ENCODE measurements at regions not wholly inside any gene's neighbourhood (a gene's known extent, or its start where the extent isn't known, plus 50 kb on each side); places are given as distances from the start of the nearest gene placed in this dataset.

GRCh38 chrX:67288156-67288555, 255.7 kb upstream of the AR start:
- CTCF ChIA-PET (ENCODE audit: unreplicated experiment) = no interaction called here
- TF ChIP-seq EZH2phosphoT487 (IDR thresholded peaks at IDR 0.05; ENCODE audit: borderline replicate concordance, low read depth, low read length) (no peak), CTCF (conservative IDR thresholded peaks at IDR 0.05; ENCODE audit: low read length) (no peak)

GRCh38 chrX:67289055-67289499, 254.7 kb upstream of the AR start:
- TF ChIP-seq CTCF (conservative IDR thresholded peaks at IDR 0.05; ENCODE audit: low read length) (no peak), EZH2phosphoT487 (IDR thresholded peaks at IDR 0.05; ENCODE audit: borderline replicate concordance, low read depth, low read length) (no peak)
- no peak overlapping the region for H3K4me3 ChIP-seq (ENCODE audit: low read depth, low read length, poor library complexity, severe bottlenecking)
- CTCF ChIA-PET (ENCODE audit: unreplicated experiment) = no interaction called here
- H2AFZ ChIP-seq (ENCODE audit: low read length) = no peak overlapping the region
- no peaks in the 10 kb centered on the region for H3K79me2 ChIP-seq (ENCODE audit: insufficient read depth, low read depth, low read length)
- no peaks in the 10 kb centered on the region for H3K9me2 ChIP-seq (ENCODE audit: insufficient read depth, low read length)
- no peaks in the 10 kb centered on the region for H3K4me1 ChIP-seq (ENCODE audit: insufficient read depth, low read length, poor library complexity, severe bottlenecking)
- H3K4me2 ChIP-seq (ENCODE audit: low read length) = no peak overlapping the region
- POLR2A ChIA-PET = no interaction called here
- DNase-seq (ENCODE audit: low spot score) = no peak
- H4K20me1 ChIP-seq (ENCODE audit: insufficient read depth, low read length) = no peaks in the 10 kb centered on the region
- no TSS peak for BruUV-seq (replicated peaks)
- H3K9me3 ChIP-seq (ENCODE audit: low read length) = no peaks in the 10 kb centered on the region
- intact Hi-C loops (cut with micrococcal nuclease; ENCODE audit: unreplicated experiment) = no loop called here
- H3K27ac ChIP-seq (ENCODE audit: low read depth, low read length, poor library complexity, severe bottlenecking) = no peak overlapping the region
- H3K36me3 ChIP-seq (ENCODE audit: insufficient read depth, low read length) = no peaks in the 10 kb centered on the region

More at GRCh38 chrX:67288156-67288555, 255.7 kb upstream of the AR start:
- no peak for DNase-seq (ENCODE audit: low spot score)
- Histone ChIP-seq H2AFZ (ENCODE audit: low read length) (no peak overlapping the region), H4K20me1 (ENCODE audit: insufficient read depth, low read length) (no peaks in the 10 kb centered on the region), H3K9me2 (ENCODE audit: insufficient read depth, low read length) (no peaks in the 10 kb centered on the region), H3K36me3 (ENCODE audit: insufficient read depth, low read length) (no peaks in the 10 kb centered on the region), H3K4me2 (ENCODE audit: low read length) (no peak overlapping the region), H3K27ac (ENCODE audit: low read depth, low read length, poor library complexity, severe bottlenecking) (no peak overlapping the region), H3K9me3 (ENCODE audit: low read length) (no peaks in the 10 kb centered on the region), H3K79me2 (ENCODE audit: insufficient read depth, low read depth, low read length) (no peaks in the 10 kb centered on the region), H3K4me3 (ENCODE audit: low read depth, low read length, poor library complexity, severe bottlenecking) (no peak overlapping the region), H3K4me1 (ENCODE audit: insufficient read depth, low read length, poor library complexity, severe bottlenecking) (no peaks in the 10 kb centered on the region)
- intact Hi-C loops (cut with micrococcal nuclease; ENCODE audit: unreplicated experiment) = no loop called here
- POLR2A ChIA-PET = no interaction called here
- BruUV-seq (replicated peaks) = no TSS peak

GRCh38 chrX:67290489-67291220, 253.2 kb upstream of the AR start:
- H3K4me1 ChIP-seq (ENCODE audit: insufficient read depth, low read length, poor library complexity, severe bottlenecking) = no peaks in the 10 kb centered on the region
- H2AFZ ChIP-seq (ENCODE audit: low read length) = no peak overlapping the region
- H3K4me3 ChIP-seq (ENCODE audit: low read depth, low read length, poor library complexity, severe bottlenecking) = no peak overlapping the region
- H3K27ac ChIP-seq (ENCODE audit: low read depth, low read length, poor library complexity, severe bottlenecking) = no peak overlapping the region
- H3K79me2 ChIP-seq (ENCODE audit: insufficient read depth, low read depth, low read length) = no peaks in the 10 kb centered on the region
- ChIA-PET POLR2A (no interaction called here), CTCF (ENCODE audit: unreplicated experiment) (no interaction called here)
- TF ChIP-seq CTCF (conservative IDR thresholded peaks at IDR 0.05; ENCODE audit: low read length) (no peak), EZH2phosphoT487 (IDR thresholded peaks at IDR 0.05; ENCODE audit: borderline replicate concordance, low read depth, low read length) (no peak)
- BruUV-seq (replicated peaks) = no TSS peak
- H3K9me3 ChIP-seq (ENCODE audit: low read length) = no peaks in the 10 kb centered on the region
- no peaks in the 10 kb centered on the region for H4K20me1 ChIP-seq (ENCODE audit: insufficient read depth, low read length)
- H3K9me2 ChIP-seq (ENCODE audit: insufficient read depth, low read length) = no peaks in the 10 kb centered on the region
- H3K36me3 ChIP-seq (ENCODE audit: insufficient read depth, low read length) = no peaks in the 10 kb centered on the region
- intact Hi-C loops (cut with micrococcal nuclease; ENCODE audit: unreplicated experiment) = no loop called here
- no peak overlapping the region for H3K4me2 ChIP-seq (ENCODE audit: low read length)
- no peak for DNase-seq (ENCODE audit: low spot score)

Measured in OCI-LY7 (cell line).